Gastroesophageal sphincter (tissue), 4 donors: ENCODE measurements at regions not wholly inside any gene's neighbourhood (a gene's known extent, or its start where the extent isn't known, plus 50 kb on each side); places are given as distances from the start of the nearest gene placed in this dataset.

Experiments used
- ATAC-seq: fragments of 150-250 bp; one replicate; pipeline ENCODE4 v1.9.1; 2016; ENCODE audit warnings: mild to moderate bottlenecking, moderate library complexity
- H3K27ac ChIP-seq, 4 donors: fragments of 200-600 bp; sonication (generic) in 3 of 4; 1 replicate in 3 of 4; 2 replicates in 1 of 4; pipeline ENCODE4 v1.5.1; 2016 to 2019
- H3K27me3 ChIP-seq: fragments of 200-600 bp; sonication (generic); one replicate; pipeline ENCODE4 v1.5.1; 2019
- H3K36me3 ChIP-seq, 2 donors: fragments of 200-600 bp; sonication (generic); one replicate each; pipeline ENCODE4 v1.5.1; 2019; ENCODE audit warnings: control low read depth in 1 of 2
- H3K4me1 ChIP-seq, 3 donors: fragments of 200-600 bp; sonication (generic); 1 replicate in 2 of 3; 2 replicates in 1 of 3; pipeline ENCODE4 v1.5.1; 2016 to 2019; ENCODE audit warnings: control low read depth in 2 of 3
- H3K4me3 ChIP-seq, 2 donors: fragments of 200-600 bp; sonication (generic); one replicate each; pipeline ENCODE4 v1.5.1; 2019; ENCODE audit warnings: mild to moderate bottlenecking in 1 of 2, moderate library complexity in 1 of 2
- H3K9me3 ChIP-seq, 3 donors: fragments of 200-600 bp; sonication (generic); one replicate each; pipeline ENCODE4 v1.5.1; 2017 to 2019; ENCODE audit warnings: control low read depth in 2 of 3
- CTCF ChIP-seq, 4 experiments: fragments of 200-600 bp in 2 of 4; fragments of 450-650 bp in 2 of 4; sonication (generic) in 1 of 4; IDR thresholded peaks; one replicate each; pipeline ENCODE4 v1.5.1; 2017 to 2019; ENCODE audit warnings: antibody characterized with exemption in 4 of 4, mild to moderate bottlenecking in 2 of 4, moderate library complexity in 2 of 4
- EP300 ChIP-seq: sonication (generic); formaldehyde crosslinking; IDR thresholded peaks from one replicate; pipeline ENCODE4 v1.6.1; 2017; ENCODE audit warnings: antibody characterized with exemption, mild to moderate bottlenecking
- POLR2A ChIP-seq, 2 donors: fragments of 450-650 bp; IDR thresholded peaks; one replicate each; pipeline ENCODE4 v1.6.1; 2017; ENCODE audit warnings: antibody characterized with exemption in 2 of 2, mild to moderate bottlenecking in 2 of 2, moderate library complexity in 1 of 2
- POLR2AphosphoS5 ChIP-seq: sonication (generic); formaldehyde crosslinking; IDR thresholded peaks from one replicate; pipeline ENCODE4 v1.6.1; 2017; ENCODE audit warnings: antibody characterized with exemption
- WGBS, 2 donors: methylation state at CpG; one replicate each; pipeline ENCODE4 v1.1.5; 2018; ENCODE audit warnings: low coverage in 1 of 2; 5-methylcytosine and 5-hydroxymethylcytosine counted together

- no peak for ATAC-seq
- 71 to 75% methylated on average over 4 to 5 of the region's 5 CpGs for whole genome bisulfite sequencing, 2 donors
- no peak overlapping the region for H3K27ac ChIP-seq
- H3K27me3 ChIP-seq, result no peaks in the 10 kb centered on the region
- H3K36me3 ChIP-seq, result no peaks in the 10 kb centered on the region
- H3K9me3 ChIP-seq, result no peaks in the 10 kb centered on the region
- H3K4me1 ChIP-seq, result no peaks in the 10 kb centered on the region
- no peak overlapping the region for H3K4me3 ChIP-seq
- TF ChIP-seq POLR2A (IDR thresholded peaks at IDR 0.05) (no peak), EP300 (no peak), CTCF (IDR thresholded peaks at IDR 0.05) (no peak), POLR2AphosphoS5 (no peak)
Observed at GRCh38 chr1:157410457-157410856, 141.9 kb downstream of the FCRL5 start.

GRCh38 chr1:157409927-157410326 lies 142.4 kb downstream of the FCRL5 start:
- 60 to 80% methylated on average over 1 to 3 of the region's 6 CpGs for WGBS, 2 donors
- Histone ChIP-seq H3K4me1 (no peaks in the 10 kb centered on the region), H3K4me3 (no peak overlapping the region), H3K27ac (no peak overlapping the region), H3K27me3 (no peaks in the 10 kb centered on the region), H3K36me3 (no peaks in the 10 kb centered on the region), H3K9me3 (no peaks in the 10 kb centered on the region)
- no peak for ATAC-seq
- TF ChIP-seq EP300, result no peak
- TF ChIP-seq POLR2AphosphoS5, result no peak
- TF ChIP-seq POLR2A (IDR thresholded peaks at IDR 0.05), result no peak
- TF ChIP-seq CTCF (IDR thresholded peaks at IDR 0.05), result no peak

- no peaks in the 10 kb centered on the region for H3K27me3 ChIP-seq
- no peak for ATAC-seq
- no peak overlapping the region for H3K27ac ChIP-seq
- no peaks in the 10 kb centered on the region for H3K9me3 ChIP-seq
- 48 to 72% methylated on average over 4 to 6 of the region's 6 CpGs for WGBS, 2 donors
- H3K4me1 ChIP-seq, result no peaks in the 10 kb centered on the region
- no peak overlapping the region for H3K4me3 ChIP-seq
- TF ChIP-seq CTCF (IDR thresholded peaks at IDR 0.05), result no peak
- no peaks in the 10 kb centered on the region for H3K36me3 ChIP-seq
Observed at GRCh38 chr1:157407917-157408525, 144.3 kb downstream of the FCRL5 start.

GRCh38 chr1:157407367-157407766 lies 144.9 kb downstream of the FCRL5 start:
- no peak for ATAC-seq
- Histone ChIP-seq H3K4me3 (no peak overlapping the region), H3K36me3 (no peaks in the 10 kb centered on the region), H3K27ac (no peak overlapping the region), H3K27me3 (no peaks in the 10 kb centered on the region), H3K4me1 (no peaks in the 10 kb centered on the region), H3K9me3 (no peaks in the 10 kb centered on the region)
- TF ChIP-seq EP300 (no peak), CTCF (IDR thresholded peaks at IDR 0.05) (no peak), POLR2AphosphoS5 (no peak), POLR2A (IDR thresholded peaks at IDR 0.05) (no peak)

GRCh38 chr1:157405662-157406061 lies 146.7 kb downstream of the FCRL5 start:
- no peak overlapping the region for H3K27ac ChIP-seq
- no peaks in the 10 kb centered on the region for H3K36me3 ChIP-seq
- no peak overlapping the region for H3K4me3 ChIP-seq
- TF ChIP-seq CTCF (IDR thresholded peaks at IDR 0.05), result no peak
- TF ChIP-seq POLR2A (IDR thresholded peaks at IDR 0.05), result no peak
- no peak for TF ChIP-seq EP300
- no peak for TF ChIP-seq POLR2AphosphoS5
- no peak for ATAC-seq
- peaks cover 5% of the 10 kb centered on the region for H3K27me3 ChIP-seq
- 82 to 92% methylated on average over 4 of the region's 4 CpGs for WGBS, 2 donors
- H3K9me3 ChIP-seq, result no peaks in the 10 kb centered on the region
- H3K4me1 ChIP-seq, result no peaks in the 10 kb centered on the region
